H1 (cell line): ENCODE measurements at regions not wholly inside any gene's neighbourhood (a gene's known extent, or its start where the extent isn't known, plus 50 kb on each side); places are given as distances from the start of the nearest gene placed in this dataset.

Experiments used
- ATF2 ChIP-seq: IDR thresholded peaks from 2 replicates; pipeline ENCODE4 v1.6.1; 2012; ENCODE audit warnings: low read length, inconsistent platforms
- CTBP2 ChIP-seq: IDR thresholded peaks from 2 replicates; pipeline ENCODE4 v1.7.0; 2011; ENCODE audit warnings: borderline replicate concordance, mild to moderate bottlenecking, moderate library complexity, mixed read lengths, low read length; ENCODE audit not compliant: insufficient read depth, insufficient read length
- SIX5 ChIP-seq: IDR thresholded peaks from 2 replicates; pipeline ENCODE4 v1.6.1; 2011; ENCODE audit warnings: mild to moderate bottlenecking, low read depth, low read length

GRCh38 chr2:217715484-217715883 lies 287.3 kb downstream of the TNS1 start (continued):
- TF ChIP-seq CTBP2 (no peak), ATF2 (no peak), SIX5 (no peak)
- TF ChIP-seq, all 59 proteins: peak for 0
